HCT116 (cell line): ENCODE measurements at regions not wholly inside any gene's neighbourhood (a gene's known extent, or its start where the extent isn't known, plus 50 kb on each side); places are given as distances from the start of the nearest gene placed in this dataset.

Experiments
- ATAC-seq: fragments of 200-7000 bp; cut with Tn5 transposase; 2 replicates; pipeline ENCODE4 v1.9.1; 2020; ENCODE audit warnings: mild to moderate bottlenecking, moderate library complexity
- BruUV-seq: library from RNA; stranded (reverse); fragments of 400-500 nt; replicated peaks from 2 replicates; lab custom pipeline; 2021; lab: Mats Ljungman, UMichigan
- CTCF ChIA-PET: fragments of 300-600 bp; sonication (Branson Sonifier 250); formaldehyde crosslinking; loops from one replicate; lab custom pipeline; 2021; ENCODE audit warnings: antibody characterized with exemption; lab: Charles Lee
- POLR2A ChIA-PET: fragments of 300-600, 350-600 bp; sonication (Branson Sonifier 250); formaldehyde crosslinking; loops from one replicate; lab custom pipeline; 2021; ENCODE audit warnings: antibody characterized with exemption; lab: Charles Lee
- RAD21 ChIA-PET, 2 experiments: fragments of 300-600 bp; sonication (Branson Sonifier 250); formaldehyde crosslinking; loops; one replicate each; lab custom pipeline; 2023; ENCODE audit warnings: low total read pairs in 2 of 2; ENCODE audit not compliant: uncharacterized antibody in 2 of 2, unreplicated experiment in 2 of 2, low non-redundant PET in 1 of 2; lab: Charles Lee
- DNase-seq: peaks from one replicate; pipeline ENCODE4 v3.0.0-alpha.2; 2010; ENCODE audit warnings: low read depth, low spot score
- H2AFZ ChIP-seq: fragments of 200-600 bp; shearing (Covaris generic), sonication (generic); 2 replicates; pipeline ENCODE4 v1.6.1; 2017; ENCODE audit warnings: low read depth, mixed run types, mixed read lengths, antibody characterized with exemption, low read length; ENCODE audit not compliant: poor library complexity, severe bottlenecking
- H3K27ac ChIP-seq: 2 replicates; pipeline ENCODE4 v1.5.1; 2012; ENCODE audit warnings: low read depth, low read length
- H3K27me3 ChIP-seq: fragments of 200-600 bp; sonication (generic); 2 replicates; pipeline ENCODE4 v1.6.1; 2016; ENCODE audit warnings: mixed run types, low read length, mixed read lengths; ENCODE audit not compliant: insufficient read depth
- H3K36me3 ChIP-seq, 2 experiments: fragments of 200-500 bp in 1 of 2; fragments of 200-600 bp in 1 of 2; sonication (Bioruptor generic) in 1 of 2; sonication (generic) in 1 of 2; 2 replicates each; pipeline versions ENCODE4 v1.5.1 to v1.6.1; 2014 to 2016; ENCODE audit warnings: low read length in 2 of 2, inconsistent platforms in 1 of 2, mixed read lengths in 1 of 2, mixed run types in 1 of 2; ENCODE audit not compliant: insufficient read depth in 2 of 2, control insufficient read depth in 1 of 2
- H3K4me1 ChIP-seq, 2 experiments: fragments of 200-600 bp in 1 of 2; sonication (generic) in 1 of 2; 2 replicates each; pipeline versions ENCODE4 v1.5.1 to v1.6.1; 2012 to 2017; ENCODE audit warnings: low read length in 2 of 2, inconsistent platforms in 1 of 2, mild to moderate bottlenecking in 1 of 2, mixed read lengths in 1 of 2, mixed run types in 1 of 2, moderate library complexity in 1 of 2; ENCODE audit not compliant: insufficient read depth in 2 of 2, control insufficient read depth in 1 of 2
- H3K4me2 ChIP-seq: fragments of 200-600 bp; sonication (generic); 2 replicates; pipeline ENCODE4 v1.6.1; 2017; ENCODE audit warnings: mixed run types, low read length, mixed read lengths
- H3K4me3 ChIP-seq, 2 experiments: fragments of 200-600 bp in 1 of 2; sonication (generic) in 1 of 2; replicated peaks in 1 of 2; 2 replicates each; pipeline ENCODE4 v1.5.1; 2011 to 2016; ENCODE audit warnings: low read length in 2 of 2, control low read depth in 1 of 2, low read depth in 1 of 2, mild to moderate bottlenecking in 1 of 2, mixed read lengths in 1 of 2, mixed run types in 1 of 2
- H3K79me2 ChIP-seq: fragments of 200-600 bp; sonication (generic); 2 replicates; pipeline ENCODE4 v1.6.1; 2017; ENCODE audit warnings: mild to moderate bottlenecking, mixed run types, low read length, moderate library complexity, mixed read lengths; ENCODE audit not compliant: insufficient read depth
- H3K9ac ChIP-seq: fragments of 200-600 bp; sonication (generic); 2 replicates; pipeline ENCODE4 v1.6.1; 2016; ENCODE audit warnings: low read length, mixed read lengths
- H3K9me2 ChIP-seq: fragments of 200-600 bp; sonication (generic), shearing (Covaris generic); 2 replicates; pipeline ENCODE4 v1.6.1; 2017; ENCODE audit warnings: mixed run types, mild to moderate bottlenecking, moderate library complexity; ENCODE audit not compliant: insufficient read depth
- H3K9me3 ChIP-seq, 2 experiments: fragments of 200-500 bp in 1 of 2; fragments of 200-600 bp in 1 of 2; sonication (Bioruptor generic) in 1 of 2; sonication (generic) in 1 of 2; 2 replicates each; pipeline ENCODE4 v1.6.1; 2014 to 2017; ENCODE audit warnings: low read length in 2 of 2, mixed read lengths in 2 of 2, inconsistent platforms in 1 of 2, low read depth in 1 of 2, mild to moderate bottlenecking in 1 of 2, mixed run types in 1 of 2, moderate library complexity in 1 of 2; ENCODE audit not compliant: control insufficient read depth in 1 of 2, insufficient read depth in 1 of 2
- H4K20me1 ChIP-seq: fragments of 200-600 bp; sonication (generic), shearing (Covaris generic); 2 replicates; pipeline ENCODE4 v1.6.1; 2017; ENCODE audit warnings: mixed run types, mild to moderate bottlenecking, moderate library complexity; ENCODE audit not compliant: insufficient read depth
- CBX3 ChIP-seq: IDR thresholded peaks from 2 replicates; pipeline ENCODE4 v1.6.1; 2012; ENCODE audit warnings: low read depth
- CEBPB ChIP-seq: IDR thresholded peaks from 2 replicates; pipeline ENCODE4 v1.6.1; 2012; ENCODE audit warnings: low read depth
- ELF1 ChIP-seq: IDR thresholded peaks from 2 replicates; pipeline ENCODE4 v1.6.1; 2012; ENCODE audit warnings: low read depth, borderline replicate concordance
- EZH2 ChIP-seq: fragments of 200-600 bp; sonication (generic); IDR thresholded peaks from 2 replicates; pipeline ENCODE4 v1.6.1; 2017; ENCODE audit warnings: antibody characterized with exemption, mixed run types
- POLR2AphosphoS5 ChIP-seq: IDR thresholded peaks from 2 replicates; pipeline ENCODE4 v1.6.1; 2011; ENCODE audit warnings: mild to moderate bottlenecking, low read depth, low read length, moderate library complexity
- TCF7L2 ChIP-seq: IDR thresholded peaks from 2 replicates; pipeline ENCODE4 v1.7.0; 2011; ENCODE audit warnings: borderline replicate concordance, inconsistent platforms; ENCODE audit not compliant: insufficient read depth, insufficient read length; ENCODE audit errors: extremely low read depth
- intact Hi-C: fragments of 100-400 bp; cut with micrococcal nuclease; formaldehyde crosslinking; loops from 2 replicates; pipeline ENCODE4 v1.10.0; 2022
- TF ChIP-seq, protein P1 (sequence below): IDR thresholded peaks from 2 replicates; pipeline ENCODE4 v1.6.1; 2012; ENCODE audit warnings: low read depth

DNA sequence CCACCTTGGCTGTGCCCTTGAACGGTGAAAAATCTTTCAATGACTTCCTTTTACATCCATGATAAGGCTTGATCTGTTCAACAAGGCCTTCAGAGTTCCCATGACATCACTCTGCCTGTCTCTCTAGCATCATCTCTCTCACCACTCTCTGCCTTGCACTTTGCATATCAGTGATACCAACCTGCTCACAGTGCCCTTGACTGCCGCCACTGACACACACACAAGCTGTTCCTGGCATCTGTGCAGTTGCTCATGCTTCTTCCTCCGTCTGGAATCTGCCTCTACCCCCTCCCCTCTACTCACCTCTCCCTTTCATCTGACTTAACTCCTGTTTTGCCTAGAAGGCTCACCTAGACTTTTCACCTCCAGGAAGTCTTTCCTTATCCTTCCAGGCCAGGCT is 79.1 kb upstream of the SEC11C start:
- no peak overlapping the region for H3K4me3 ChIP-seq
- no peaks in the 10 kb centered on the region for H3K9me3 ChIP-seq
- H3K9ac ChIP-seq, result no peak overlapping the region
- peaks cover 29% of the 10 kb centered on the region for H3K27me3 ChIP-seq
- H3K36me3 ChIP-seq, result no peaks in the 10 kb centered on the region
- ChIA-PET POLR2A (no interaction called here), RAD21 (no interaction called here), CTCF (interaction anchor here (1.9 kb wide), 1 partner anchor 10 kb away, joined by 6 read pairs; no protein-coding TSS in a partner anchor)
- H3K27ac ChIP-seq, result no peak overlapping the region
- H4K20me1 ChIP-seq, result no peaks in the 10 kb centered on the region; the same call in 1 of the 2 replicates
- no peak overlapping the region for H3K4me2 ChIP-seq
- ATAC-seq (no peak), DNase-seq (no peak)
- no TSS peak for BruUV-seq
- H3K79me2 ChIP-seq, result no peaks in the 10 kb centered on the region
- TF ChIP-seq CEBPB (no peak), ELF1 (no peak)
- no peaks in the 10 kb centered on the region for H3K9me2 ChIP-seq
- H2AFZ ChIP-seq, result no peak overlapping the region
- H3K4me1 ChIP-seq, result no peaks in the 10 kb centered on the region
- intact Hi-C loops, result no loop called here

DNA sequence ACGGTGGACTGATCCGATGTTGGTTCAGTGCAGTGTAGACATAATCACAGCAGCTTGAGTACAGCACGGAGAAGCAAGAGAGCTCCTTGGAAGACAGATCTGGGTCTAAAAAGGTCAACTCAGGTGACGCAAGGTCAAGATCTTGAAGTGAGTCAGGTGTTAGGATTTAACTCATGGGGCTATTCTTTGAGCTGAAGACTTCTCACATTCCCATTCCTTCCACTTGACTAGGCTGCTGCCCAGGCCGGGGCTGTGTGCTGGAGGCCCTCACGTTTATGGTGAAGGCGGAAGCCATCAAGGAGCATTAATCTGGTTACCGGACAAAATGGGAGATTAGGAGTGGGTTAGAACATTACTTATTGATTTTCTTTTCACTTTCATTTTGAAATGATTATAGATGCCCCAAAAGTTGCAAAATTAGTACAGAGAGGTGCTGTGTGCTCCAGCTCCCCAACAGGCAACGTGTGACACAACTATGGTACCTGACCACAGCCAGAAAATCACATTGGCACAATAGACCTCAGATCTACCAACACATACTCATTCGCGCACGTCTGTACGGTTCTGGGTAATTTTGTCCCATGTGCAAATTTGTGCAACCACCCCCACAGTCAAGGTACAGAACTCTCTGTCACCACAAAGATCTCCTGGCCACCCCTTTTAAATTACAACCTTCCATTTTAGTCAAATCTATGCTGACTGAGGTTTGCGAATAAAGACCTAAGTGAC is 77.6 kb upstream of the SEC11C start:
- TF ChIP-seq EZH2, result no peak
- no peak for TF ChIP-seq POLR2AphosphoS5
- TF ChIP-seq, protein P1, sequence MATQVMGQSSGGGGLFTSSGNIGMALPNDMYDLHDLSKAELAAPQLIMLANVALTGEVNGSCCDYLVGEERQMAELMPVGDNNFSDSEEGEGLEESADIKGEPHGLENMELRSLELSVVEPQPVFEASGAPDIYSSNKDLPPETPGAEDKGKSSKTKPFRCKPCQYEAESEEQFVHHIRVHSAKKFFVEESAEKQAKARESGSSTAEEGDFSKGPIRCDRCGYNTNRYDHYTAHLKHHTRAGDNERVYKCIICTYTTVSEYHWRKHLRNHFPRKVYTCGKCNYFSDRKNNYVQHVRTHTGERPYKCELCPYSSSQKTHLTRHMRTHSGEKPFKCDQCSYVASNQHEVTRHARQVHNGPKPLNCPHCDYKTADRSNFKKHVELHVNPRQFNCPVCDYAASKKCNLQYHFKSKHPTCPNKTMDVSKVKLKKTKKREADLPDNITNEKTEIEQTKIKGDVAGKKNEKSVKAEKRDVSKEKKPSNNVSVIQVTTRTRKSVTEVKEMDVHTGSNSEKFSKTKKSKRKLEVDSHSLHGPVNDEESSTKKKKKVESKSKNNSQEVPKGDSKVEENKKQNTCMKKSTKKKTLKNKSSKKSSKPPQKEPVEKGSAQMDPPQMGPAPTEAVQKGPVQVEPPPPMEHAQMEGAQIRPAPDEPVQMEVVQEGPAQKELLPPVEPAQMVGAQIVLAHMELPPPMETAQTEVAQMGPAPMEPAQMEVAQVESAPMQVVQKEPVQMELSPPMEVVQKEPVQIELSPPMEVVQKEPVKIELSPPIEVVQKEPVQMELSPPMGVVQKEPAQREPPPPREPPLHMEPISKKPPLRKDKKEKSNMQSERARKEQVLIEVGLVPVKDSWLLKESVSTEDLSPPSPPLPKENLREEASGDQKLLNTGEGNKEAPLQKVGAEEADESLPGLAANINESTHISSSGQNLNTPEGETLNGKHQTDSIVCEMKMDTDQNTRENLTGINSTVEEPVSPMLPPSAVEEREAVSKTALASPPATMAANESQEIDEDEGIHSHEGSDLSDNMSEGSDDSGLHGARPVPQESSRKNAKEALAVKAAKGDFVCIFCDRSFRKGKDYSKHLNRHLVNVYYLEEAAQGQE, result no peak
- TF ChIP-seq TCF7L2, result no peak
- no peak for TF ChIP-seq CBX3
- RAD21 ChIA-PET, result no interaction called here
- no peak overlapping the region for H2AFZ ChIP-seq
- no TSS peak for BruUV-seq
- H3K9me2 ChIP-seq, result no peaks in the 10 kb centered on the region
- no peak overlapping the region for H3K4me2 ChIP-seq
- H3K4me1 ChIP-seq, result no peaks in the 10 kb centered on the region
- POLR2A ChIA-PET, result no interaction called here
- H3K27ac ChIP-seq, result no peak overlapping the region
- intact Hi-C loops, result no loop called here
- no peaks in the 10 kb centered on the region for H3K9me3 ChIP-seq
- CTCF ChIA-PET, result no interaction called here
- H3K27me3 ChIP-seq, result peaks cover 29% of the 10 kb centered on the region
- H3K36me3 ChIP-seq, result no peaks in the 10 kb centered on the region
- no peaks in the 10 kb centered on the region for H3K79me2 ChIP-seq
- no peak overlapping the region for H3K4me3 ChIP-seq
- DNase-seq (no peak), ATAC-seq (no peak)
- H4K20me1 ChIP-seq, result no peaks in the 10 kb centered on the region; the same call in 1 of the 2 replicates
- H3K9ac ChIP-seq, result no peak overlapping the region
